Inferior parietal cortex (tissue), 1 donor: ENCODE measurements at regions not wholly inside any gene's neighbourhood (a gene's known extent, or its start where the extent isn't known, plus 50 kb on each side); places are given as distances from the start of the nearest gene placed in this dataset.
"Not testable (repeated sequence)": the region's sequence is repeated elsewhere in the genome, so short reads cannot be mapped to it uniquely, and the experiment has no call there.

Experiments
- DNase-seq: peaks from one replicate; pipeline ENCODE4 v3.0.0-alpha.2; 2016; ENCODE audit errors: extremely low spot score

DNA sequence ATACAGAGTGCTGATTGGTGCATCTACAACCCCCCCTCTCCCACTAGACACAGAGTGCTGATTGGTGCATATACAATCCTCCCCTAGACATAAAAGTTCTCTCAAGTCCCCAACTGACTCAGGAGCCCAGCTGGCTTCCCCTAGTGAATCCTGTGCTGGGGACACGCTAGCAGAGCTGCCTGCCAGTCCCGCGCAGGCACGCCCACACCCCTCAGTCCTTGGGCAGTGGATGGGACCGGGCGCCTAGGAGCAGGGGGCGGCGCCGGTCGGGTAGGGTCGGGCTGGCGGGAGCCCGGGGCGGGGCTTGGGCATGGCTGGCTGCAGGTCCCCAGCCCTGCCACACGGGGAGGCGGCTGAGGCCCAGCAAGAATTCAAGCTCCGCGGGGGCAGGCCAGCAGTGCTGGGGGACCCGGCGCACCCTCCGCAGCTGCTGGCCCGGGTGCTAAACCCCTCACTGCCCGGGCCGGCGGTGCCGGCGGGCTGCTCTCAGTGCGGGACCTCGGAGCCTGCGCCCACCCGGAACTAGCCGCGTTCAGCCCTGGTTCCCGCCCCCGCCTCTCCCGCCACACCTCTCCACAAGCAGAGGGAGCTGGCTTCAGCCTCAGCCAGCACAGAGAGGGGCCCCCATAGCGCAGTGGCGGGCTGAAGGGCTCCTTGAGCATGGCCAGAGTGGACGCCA lies 64.3 kb upstream of the DDHD1 start:
- DNase-seq: no peak

DNA sequence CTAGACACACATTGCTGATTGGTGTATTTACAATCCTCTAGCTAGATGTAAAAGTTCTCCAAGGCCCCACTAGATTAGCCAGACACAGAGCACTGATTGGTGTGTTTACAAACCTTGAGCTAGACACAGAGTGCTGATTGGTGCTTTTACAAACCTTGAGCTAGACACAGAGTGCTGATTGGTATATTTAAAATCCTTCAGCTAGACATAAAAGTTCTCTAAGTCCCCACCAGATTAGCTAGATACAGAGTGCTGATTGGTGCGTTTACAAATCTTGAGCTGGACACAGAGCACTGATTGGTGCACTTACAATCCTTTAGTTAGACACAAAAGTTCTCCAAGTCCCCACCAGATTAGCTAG lies 63.8 kb upstream of the DDHD1 start:
- DNase-seq: not testable (repeated sequence)

DNA sequence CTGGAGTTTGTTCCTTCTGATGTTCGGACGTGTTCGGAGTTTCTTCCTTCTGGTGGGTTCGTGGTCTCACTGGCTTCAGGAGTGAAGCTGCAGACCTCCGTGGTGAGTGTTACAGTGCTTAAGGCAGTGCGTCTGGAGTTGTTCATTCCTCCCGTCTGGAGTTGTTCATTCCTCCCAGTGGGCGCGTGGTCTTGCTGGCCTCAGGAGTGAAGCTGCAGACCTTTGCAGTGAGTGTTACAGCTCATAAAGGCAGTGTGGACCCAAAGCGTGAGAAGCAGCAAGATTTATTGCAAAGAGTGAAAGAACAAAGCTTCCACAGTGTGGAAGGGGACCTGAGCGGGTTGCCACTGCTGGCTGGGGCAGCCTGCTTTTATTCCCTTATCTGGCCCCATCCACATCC lies 63.4 kb upstream of the DDHD1 start:
- not testable (repeated sequence) for DNase-seq

DNA sequence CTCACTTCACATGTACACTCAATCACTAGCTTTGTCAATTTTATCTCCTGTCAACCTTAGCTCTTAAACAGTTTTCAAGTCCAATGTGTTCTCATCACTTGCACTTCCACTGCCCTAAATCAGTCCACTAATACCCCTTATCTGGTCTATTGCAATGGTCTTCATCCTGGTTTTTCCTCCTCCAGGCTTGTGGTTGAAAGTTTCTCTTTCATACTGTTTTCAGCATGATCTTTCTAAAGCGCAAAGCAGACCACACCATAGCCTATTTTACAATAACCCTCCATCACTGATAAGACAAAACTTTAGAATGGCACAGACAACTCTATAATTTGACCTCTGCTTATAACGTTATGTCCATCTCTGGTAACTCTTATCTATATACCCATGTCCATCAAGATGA lies 62.0 kb upstream of the DDHD1 start:
- DNase-seq: no peak

DNA sequence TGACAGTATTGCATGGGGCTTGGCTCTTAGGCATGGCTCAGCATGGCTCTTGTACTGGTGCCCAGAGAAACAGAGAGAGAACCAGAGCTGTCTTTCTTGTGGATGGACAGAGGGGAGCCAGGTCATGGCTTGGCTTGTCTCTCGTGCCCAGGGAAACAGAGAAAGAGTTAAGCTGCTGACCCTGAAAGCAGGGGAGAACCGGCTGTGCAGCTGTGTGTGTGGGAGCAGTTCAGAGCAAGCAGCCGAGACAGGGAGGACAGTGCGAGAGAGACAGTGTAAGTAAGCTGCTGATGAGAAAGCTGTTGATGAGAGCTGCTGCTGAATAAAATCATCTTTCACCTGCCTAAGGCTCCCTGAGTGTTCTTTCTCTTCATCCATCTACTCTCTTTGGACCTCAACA lies 61.3 kb upstream of the DDHD1 start:
- DNase-seq: no peak

DNA sequence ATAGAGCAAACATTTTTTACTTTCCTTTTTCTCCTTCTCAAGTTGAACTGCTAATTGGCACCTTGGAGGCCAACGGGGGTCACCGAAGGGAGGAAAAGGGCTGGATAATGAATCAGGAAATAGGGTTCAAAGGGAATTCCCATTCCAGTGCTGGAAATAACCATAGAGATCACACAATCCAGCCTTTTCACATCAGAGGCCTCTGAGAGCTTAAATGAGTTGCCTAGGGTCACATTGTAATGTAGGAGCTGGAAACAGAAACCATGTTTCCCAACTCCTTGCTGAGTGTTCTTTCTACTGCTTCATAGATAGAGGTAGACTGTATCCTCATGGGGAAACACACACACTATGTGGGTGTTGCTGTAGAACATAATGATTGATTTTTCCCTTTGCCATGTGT lies 60.6 kb upstream of the DDHD1 start:
- DNase-seq: no peak

DNA sequence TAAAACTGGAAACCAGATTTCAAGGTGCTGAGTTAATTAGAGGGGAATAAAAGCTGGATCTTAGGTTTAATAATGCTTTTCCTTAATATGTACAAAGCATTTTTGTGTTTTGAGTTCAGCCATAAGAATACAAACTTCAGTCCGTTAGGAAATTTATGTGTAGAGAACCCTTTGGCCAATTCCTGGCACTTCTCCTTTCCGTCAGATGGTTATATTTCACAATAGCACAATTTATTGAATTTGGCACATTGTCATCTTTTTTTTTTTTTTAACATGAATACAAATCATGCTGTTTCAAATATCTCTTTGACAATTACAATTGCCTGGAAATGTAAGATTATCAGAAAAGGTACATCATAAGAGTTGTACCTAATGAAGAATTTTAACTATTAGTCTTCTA lies 56.2 kb upstream of the DDHD1 start:
- no peak for DNase-seq
